ENCODE measurements at regions not wholly inside any gene's neighbourhood (a gene's known extent, or its start where the extent isn't known, plus 50 kb on each side); places are given as distances from the start of the nearest gene placed in this dataset.

GRCh38 chr10:2145491-2145890 lies 408.2 kb upstream of the ADARB2 start:
- no peak overlapping the region for H3K4me3 ChIP-seq (ENCODE audit: low read depth, low read length)
- no peaks in the 10 kb centered on the region for H3K9me3 ChIP-seq (ENCODE audit: control insufficient read depth, insufficient read depth, low read depth, low read length)
- no peaks in the 10 kb centered on the region for H3K36me3 ChIP-seq (ENCODE audit: control insufficient read depth, insufficient read depth, low read length)
- H3K9ac ChIP-seq (ENCODE audit: low read length), result no peak overlapping the region
- no peaks in the 10 kb centered on the region for H3K27me3 ChIP-seq (ENCODE audit: control insufficient read depth, insufficient read depth, low read length)
- H3K27ac ChIP-seq (ENCODE audit: low read depth, low read length), result no peak overlapping the region
- peaks cover 3% of the 10 kb centered on the region for H3K4me1 ChIP-seq (ENCODE audit: control insufficient read depth, insufficient read depth, low read length)

- Histone ChIP-seq H3K9me3 (ENCODE audit: control insufficient read depth, insufficient read depth, low read depth, low read length) (no peaks in the 10 kb centered on the region), H3K4me1 (ENCODE audit: control insufficient read depth, insufficient read depth, low read length) (no peaks in the 10 kb centered on the region), H3K4me3 (ENCODE audit: low read depth, low read length) (no peak overlapping the region), H3K36me3 (ENCODE audit: control insufficient read depth, insufficient read depth, low read length) (no peaks in the 10 kb centered on the region), H3K27me3 (ENCODE audit: control insufficient read depth, insufficient read depth, low read length) (no peaks in the 10 kb centered on the region), H3K9ac (ENCODE audit: low read length) (no peak overlapping the region), H3K27ac (ENCODE audit: low read depth, low read length) (no peak overlapping the region)
Measured at GRCh38 chr10:2144584-2144983, 407.3 kb upstream of the ADARB2 start.

- H3K27ac ChIP-seq (ENCODE audit: low read depth, low read length), result no peak overlapping the region
- no peaks in the 10 kb centered on the region for H3K4me1 ChIP-seq (ENCODE audit: control insufficient read depth, insufficient read depth, low read length)
- H3K9ac ChIP-seq (ENCODE audit: low read length), result no peak overlapping the region
- H3K36me3 ChIP-seq (ENCODE audit: control insufficient read depth, insufficient read depth, low read length), result no peaks in the 10 kb centered on the region
- H3K27me3 ChIP-seq (ENCODE audit: control insufficient read depth, insufficient read depth, low read length), result no peaks in the 10 kb centered on the region
- H3K9me3 ChIP-seq (ENCODE audit: control insufficient read depth, insufficient read depth, low read depth, low read length), result no peaks in the 10 kb centered on the region
- H3K4me3 ChIP-seq (ENCODE audit: low read depth, low read length), result no peak overlapping the region
Measured at GRCh38 chr10:2143213-2143835, 406.0 kb upstream of the ADARB2 start.

DNA sequence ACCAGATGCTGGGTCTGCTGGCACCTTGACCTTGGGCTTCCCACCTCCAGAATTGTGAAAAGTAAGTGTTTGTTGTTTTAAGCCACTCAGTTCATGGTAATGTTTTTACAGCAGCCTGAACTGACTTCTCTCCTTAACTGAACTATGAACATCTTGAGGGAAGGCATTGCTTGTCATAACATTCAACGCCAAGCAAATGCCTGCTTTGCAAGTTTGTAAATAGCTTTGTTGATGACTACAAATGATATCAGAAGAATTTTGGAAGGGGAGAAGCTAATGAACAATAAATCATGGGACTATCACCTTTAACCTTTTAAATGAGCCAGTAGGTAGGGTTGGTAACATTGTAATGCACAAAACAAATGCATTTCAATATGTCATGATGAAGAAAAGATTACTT lies 402.4 kb upstream of the ADARB2 start:
- H3K27ac ChIP-seq (ENCODE audit: low read depth, low read length), result no peak overlapping the region

GRCh38 chr10:2137549-2138174 lies 400.3 kb upstream of the ADARB2 start:
- Histone ChIP-seq H3K36me3 (ENCODE audit: control insufficient read depth, insufficient read depth, low read length) (no peaks in the 10 kb centered on the region), H3K4me3 (ENCODE audit: low read depth, low read length) (no peak overlapping the region), H3K9me3 (ENCODE audit: control insufficient read depth, insufficient read depth, low read depth, low read length) (peaks cover 3% of the 10 kb centered on the region; the same call in 1 of the 2 replicates), H3K27ac (ENCODE audit: low read depth, low read length) (no peak overlapping the region), H3K4me1 (ENCODE audit: control insufficient read depth, insufficient read depth, low read length) (no peaks in the 10 kb centered on the region), H3K9ac (ENCODE audit: low read length) (no peak overlapping the region), H3K27me3 (ENCODE audit: control insufficient read depth, insufficient read depth, low read length) (no peaks in the 10 kb centered on the region)

More for the DNA sequence above, 402.4 kb upstream of the ADARB2 start:
- Histone ChIP-seq H3K27me3 (ENCODE audit: control insufficient read depth, insufficient read depth, low read length) (no peaks in the 10 kb centered on the region), H3K36me3 (ENCODE audit: control insufficient read depth, insufficient read depth, low read length) (no peaks in the 10 kb centered on the region), H3K9ac (ENCODE audit: low read length) (no peak overlapping the region), H3K4me3 (ENCODE audit: low read depth, low read length) (no peak overlapping the region), H3K4me1 (ENCODE audit: control insufficient read depth, insufficient read depth, low read length) (no peaks in the 10 kb centered on the region), H3K9me3 (ENCODE audit: control insufficient read depth, insufficient read depth, low read depth, low read length) (no peaks in the 10 kb centered on the region)

- Histone ChIP-seq H3K9ac (ENCODE audit: low read length) (no peak overlapping the region), H3K36me3 (ENCODE audit: control insufficient read depth, insufficient read depth, low read length) (no peaks in the 10 kb centered on the region), H3K27ac (ENCODE audit: low read depth, low read length) (no peak overlapping the region), H3K27me3 (ENCODE audit: control insufficient read depth, insufficient read depth, low read length) (no peaks in the 10 kb centered on the region), H3K9me3 (ENCODE audit: control insufficient read depth, insufficient read depth, low read depth, low read length) (peaks cover 3% of the 10 kb centered on the region; the same call in 1 of the 2 replicates), H3K4me3 (ENCODE audit: low read depth, low read length) (no peak overlapping the region), H3K4me1 (ENCODE audit: control insufficient read depth, insufficient read depth, low read length) (no peaks in the 10 kb centered on the region)
Measured at GRCh38 chr10:2130705-2131305, 393.5 kb upstream of the ADARB2 start.

- Histone ChIP-seq H3K4me3 (ENCODE audit: low read depth, low read length) (no peak overlapping the region), H3K27ac (ENCODE audit: low read depth, low read length) (no peak overlapping the region)
Measured at GRCh38 chr10:2128991-2129390, 391.7 kb upstream of the ADARB2 start.

DNA sequence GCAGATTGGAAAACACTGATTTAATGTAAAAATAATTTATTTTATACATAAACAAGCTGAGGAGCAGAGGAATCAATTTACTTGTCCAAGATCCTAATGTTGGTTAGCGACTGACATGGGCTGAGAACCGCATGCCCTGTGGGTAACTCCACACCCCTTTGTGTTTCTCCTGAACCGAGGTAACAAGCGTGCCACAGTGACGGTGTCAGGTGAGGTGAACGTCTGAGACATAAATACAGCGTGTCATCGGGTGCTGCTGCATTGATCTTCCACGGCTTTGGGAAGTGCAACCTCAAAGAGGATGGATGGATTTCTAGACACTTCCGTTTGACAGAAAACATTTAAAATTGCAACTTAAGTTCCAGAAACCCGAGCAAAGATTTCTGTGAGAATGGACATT lies 386.8 kb upstream of the ADARB2 start:
- Histone ChIP-seq H3K27ac (ENCODE audit: low read depth, low read length) (no peak overlapping the region), H3K27me3 (ENCODE audit: control insufficient read depth, insufficient read depth, low read length) (no peaks in the 10 kb centered on the region), H3K36me3 (ENCODE audit: control insufficient read depth, insufficient read depth, low read length) (no peaks in the 10 kb centered on the region), H3K4me3 (ENCODE audit: low read depth, low read length) (no peak overlapping the region), H3K4me1 (ENCODE audit: control insufficient read depth, insufficient read depth, low read length) (no peaks in the 10 kb centered on the region), H3K9me3 (ENCODE audit: control insufficient read depth, insufficient read depth, low read depth, low read length) (no peaks in the 10 kb centered on the region), H3K9ac (ENCODE audit: low read length) (no peak overlapping the region)

More at GRCh38 chr10:2128991-2129390, 391.7 kb upstream of the ADARB2 start:
- Histone ChIP-seq H3K36me3 (ENCODE audit: control insufficient read depth, insufficient read depth, low read length) (no peaks in the 10 kb centered on the region), H3K9ac (ENCODE audit: low read length) (no peak overlapping the region), H3K27me3 (ENCODE audit: control insufficient read depth, insufficient read depth, low read length) (no peaks in the 10 kb centered on the region), H3K4me1 (ENCODE audit: control insufficient read depth, insufficient read depth, low read length) (no peaks in the 10 kb centered on the region), H3K9me3 (ENCODE audit: control insufficient read depth, insufficient read depth, low read depth, low read length) (peaks cover 3% of the 10 kb centered on the region; the same call in 1 of the 2 replicates)

GRCh38 chr10:2122431-2123124 lies 385.3 kb upstream of the ADARB2 start:
- no peak overlapping the region for H3K9ac ChIP-seq (ENCODE audit: low read length)

GRCh38 chr10:2121929-2122328 lies 384.6 kb upstream of the ADARB2 start:
- no peak overlapping the region for H3K27ac ChIP-seq (ENCODE audit: low read depth, low read length)
- H3K27me3 ChIP-seq (ENCODE audit: control insufficient read depth, insufficient read depth, low read length), result no peaks in the 10 kb centered on the region
- no peaks in the 10 kb centered on the region for H3K36me3 ChIP-seq (ENCODE audit: control insufficient read depth, insufficient read depth, low read length)
- H3K4me3 ChIP-seq (ENCODE audit: low read depth, low read length), result no peak overlapping the region
- H3K9me3 ChIP-seq (ENCODE audit: control insufficient read depth, insufficient read depth, low read depth, low read length), result peaks cover 4% of the 10 kb centered on the region; the same call in 1 of the 2 replicates
- H3K9ac ChIP-seq (ENCODE audit: low read length), result no peak overlapping the region
- H3K4me1 ChIP-seq (ENCODE audit: control insufficient read depth, insufficient read depth, low read length), result no peaks in the 10 kb centered on the region

More at GRCh38 chr10:2122431-2123124, 385.3 kb upstream of the ADARB2 start:
- Histone ChIP-seq H3K36me3 (ENCODE audit: control insufficient read depth, insufficient read depth, low read length) (no peaks in the 10 kb centered on the region), H3K4me3 (ENCODE audit: low read depth, low read length) (no peak overlapping the region), H3K4me1 (ENCODE audit: control insufficient read depth, insufficient read depth, low read length) (no peaks in the 10 kb centered on the region), H3K27ac (ENCODE audit: low read depth, low read length) (no peak overlapping the region), H3K9me3 (ENCODE audit: control insufficient read depth, insufficient read depth, low read depth, low read length) (no peaks in the 10 kb centered on the region), H3K27me3 (ENCODE audit: control insufficient read depth, insufficient read depth, low read length) (no peaks in the 10 kb centered on the region)

- Histone ChIP-seq H3K4me1 (ENCODE audit: control insufficient read depth, insufficient read depth, low read length) (no peaks in the 10 kb centered on the region), H3K36me3 (ENCODE audit: control insufficient read depth, insufficient read depth, low read length) (no peaks in the 10 kb centered on the region), H3K27me3 (ENCODE audit: control insufficient read depth, insufficient read depth, low read length) (no peaks in the 10 kb centered on the region), H3K9ac (ENCODE audit: low read length) (no peak overlapping the region), H3K27ac (ENCODE audit: low read depth, low read length) (no peak overlapping the region), H3K9me3 (ENCODE audit: control insufficient read depth, insufficient read depth, low read depth, low read length) (peaks cover 9% of the 10 kb centered on the region; the same call in 1 of the 2 replicates), H3K4me3 (ENCODE audit: low read depth, low read length) (no peak overlapping the region)
Measured at GRCh38 chr10:2121315-2121714, 384.0 kb upstream of the ADARB2 start.

Data from HUES6 (cell line).